BJ (cell line): ENCODE measurements at regions not wholly inside any gene's neighbourhood (a gene's known extent, or its start where the extent isn't known, plus 50 kb on each side); places are given as distances from the start of the nearest gene placed in this dataset.

Source experiments
- CTCF ChIA-PET: fragments of 350-600 bp; formaldehyde crosslinking; extraction: SDS; loops from one replicate; lab custom pipeline; 2021; ENCODE audit warnings: antibody characterized with exemption, inconsistent platforms; lab: Yijun Ruan, JAX
- POLR2A ChIA-PET: fragments of 300-600 bp; sonication (Branson Sonifier 250); formaldehyde crosslinking; extraction: SDS; loops from one replicate; lab custom pipeline; 2021; ENCODE audit warnings: antibody characterized with exemption; lab: Charles Lee
- DNase-seq: peaks from one replicate; pipeline ENCODE4 v3.0.0-alpha.2; 2011; ENCODE audit warnings: low read depth
- H3K27me3 ChIP-seq: 2 replicates; pipeline ENCODE4 v1.6.0; 2011; ENCODE audit warnings: low read length; ENCODE audit not compliant: control insufficient read depth, insufficient read depth
- H3K36me3 ChIP-seq: 2 replicates; pipeline ENCODE4 v1.5.1; 2011; ENCODE audit warnings: low read length; ENCODE audit not compliant: control insufficient read depth, insufficient read depth
- H3K4me3 ChIP-seq: 2 replicates; pipeline ENCODE4 v1.5.1; 2011; ENCODE audit warnings: low read depth, mild to moderate bottlenecking, control low read depth, low read length
- TF ChIP-seq, protein P1 (sequence below): IDR thresholded peaks from 2 replicates; pipeline ENCODE4 v1.5.1; 2011; ENCODE audit warnings: low read depth, mild to moderate bottlenecking, control low read depth, inconsistent platforms, low read length, moderate library complexity; ENCODE audit not compliant: insufficient read depth

DNA sequence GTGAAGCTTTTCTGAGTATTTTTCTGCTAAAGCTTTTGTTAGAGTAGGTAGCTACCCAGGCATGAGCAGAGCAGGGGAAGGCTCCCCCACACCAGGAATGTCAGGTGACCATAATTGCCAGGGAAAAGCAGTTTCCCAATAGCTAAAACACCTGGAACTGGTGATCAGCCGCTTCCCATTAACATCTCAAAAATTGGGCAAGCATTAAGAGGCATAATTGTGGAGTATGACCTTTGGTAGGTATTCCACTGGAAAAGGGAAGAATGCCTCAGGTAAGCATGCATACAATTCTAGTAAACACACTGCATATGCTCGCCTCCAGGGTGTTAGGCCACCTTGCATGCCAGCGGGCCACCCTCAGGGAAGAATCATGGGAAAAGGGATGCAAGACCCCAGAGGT lies 84.5 kb downstream of the CCR1 start:
- DNase-seq, result no peak
- Histone ChIP-seq H3K36me3 (no peaks in the 10 kb centered on the region), H3K4me3 (no peak overlapping the region), H3K27me3 (peaks cover 2% of the 10 kb centered on the region; the same call in 1 of the 2 replicates)
- TF ChIP-seq, protein P1, sequence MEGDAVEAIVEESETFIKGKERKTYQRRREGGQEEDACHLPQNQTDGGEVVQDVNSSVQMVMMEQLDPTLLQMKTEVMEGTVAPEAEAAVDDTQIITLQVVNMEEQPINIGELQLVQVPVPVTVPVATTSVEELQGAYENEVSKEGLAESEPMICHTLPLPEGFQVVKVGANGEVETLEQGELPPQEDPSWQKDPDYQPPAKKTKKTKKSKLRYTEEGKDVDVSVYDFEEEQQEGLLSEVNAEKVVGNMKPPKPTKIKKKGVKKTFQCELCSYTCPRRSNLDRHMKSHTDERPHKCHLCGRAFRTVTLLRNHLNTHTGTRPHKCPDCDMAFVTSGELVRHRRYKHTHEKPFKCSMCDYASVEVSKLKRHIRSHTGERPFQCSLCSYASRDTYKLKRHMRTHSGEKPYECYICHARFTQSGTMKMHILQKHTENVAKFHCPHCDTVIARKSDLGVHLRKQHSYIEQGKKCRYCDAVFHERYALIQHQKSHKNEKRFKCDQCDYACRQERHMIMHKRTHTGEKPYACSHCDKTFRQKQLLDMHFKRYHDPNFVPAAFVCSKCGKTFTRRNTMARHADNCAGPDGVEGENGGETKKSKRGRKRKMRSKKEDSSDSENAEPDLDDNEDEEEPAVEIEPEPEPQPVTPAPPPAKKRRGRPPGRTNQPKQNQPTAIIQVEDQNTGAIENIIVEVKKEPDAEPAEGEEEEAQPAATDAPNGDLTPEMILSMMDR, result no peak
- CTCF ChIA-PET, result interaction anchor here (0.6 to 1.4 kb wide), 3 partner anchors 10 to 44 kb away, joined by 3 to 4 read pairs (median 4); no protein-coding TSS in a partner anchor
- POLR2A ChIA-PET, result no interaction called here

DNA sequence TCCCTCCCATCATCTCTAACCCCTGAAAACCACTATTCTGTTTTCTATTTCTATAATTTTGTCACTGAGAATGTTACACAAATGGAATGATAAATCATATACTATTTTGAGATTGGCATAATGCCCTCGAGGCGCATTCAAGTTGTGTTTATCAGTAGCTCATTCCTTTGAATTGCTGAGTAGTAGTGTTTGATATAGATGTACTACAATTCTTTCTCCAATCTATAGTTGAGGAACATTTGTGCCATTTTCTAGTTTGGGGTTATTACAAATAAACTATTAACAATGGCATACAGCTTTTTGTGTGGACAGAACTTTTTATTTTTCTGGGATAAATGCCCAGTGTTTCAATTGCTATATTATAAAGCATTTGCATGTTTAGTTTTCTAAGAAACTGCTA lies 86.0 kb downstream of the CCR1 start:
- Histone ChIP-seq H3K4me3 (no peak overlapping the region), H3K36me3 (no peaks in the 10 kb centered on the region), H3K27me3 (peaks cover 2% of the 10 kb centered on the region; the same call in 1 of the 2 replicates)
- no peak for DNase-seq
- TF ChIP-seq, protein P1, result no peak
- ChIA-PET CTCF (interaction anchor here (0.8 to 1.2 kb wide), 2 partner anchors 31 to 35 kb away, joined by 3 to 4 read pairs; no protein-coding TSS in a partner anchor), POLR2A (no interaction called here)

DNA sequence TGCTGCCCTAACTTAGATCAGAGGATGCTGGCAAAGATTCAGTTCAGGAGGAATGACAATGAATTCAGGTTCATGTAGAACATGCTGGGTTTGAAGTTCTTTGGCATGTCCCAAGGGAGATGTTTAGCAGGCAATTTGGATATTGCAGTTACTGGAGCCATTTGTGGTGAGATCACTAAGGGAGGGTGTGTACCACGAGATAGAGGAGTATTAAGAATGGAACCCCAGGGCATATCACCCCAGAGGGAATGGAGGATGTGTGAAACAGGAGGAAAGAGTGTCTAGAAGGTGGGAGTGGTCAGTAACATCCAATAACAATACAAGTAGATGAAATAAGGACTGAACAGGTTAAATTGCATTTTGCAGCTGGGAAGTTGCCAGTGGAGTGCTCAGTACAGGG lies 87.1 kb downstream of the CCR1 start:
- TF ChIP-seq, protein P1, result no peak
- no peak overlapping the region for H3K4me3 ChIP-seq
- POLR2A ChIA-PET, result no interaction called here
- CTCF ChIA-PET, result no interaction called here
- H3K36me3 ChIP-seq, result no peaks in the 10 kb centered on the region
- peaks cover 2% of the 10 kb centered on the region; the same call in 1 of the 2 replicates for H3K27me3 ChIP-seq
- DNase-seq, result no peak

DNA sequence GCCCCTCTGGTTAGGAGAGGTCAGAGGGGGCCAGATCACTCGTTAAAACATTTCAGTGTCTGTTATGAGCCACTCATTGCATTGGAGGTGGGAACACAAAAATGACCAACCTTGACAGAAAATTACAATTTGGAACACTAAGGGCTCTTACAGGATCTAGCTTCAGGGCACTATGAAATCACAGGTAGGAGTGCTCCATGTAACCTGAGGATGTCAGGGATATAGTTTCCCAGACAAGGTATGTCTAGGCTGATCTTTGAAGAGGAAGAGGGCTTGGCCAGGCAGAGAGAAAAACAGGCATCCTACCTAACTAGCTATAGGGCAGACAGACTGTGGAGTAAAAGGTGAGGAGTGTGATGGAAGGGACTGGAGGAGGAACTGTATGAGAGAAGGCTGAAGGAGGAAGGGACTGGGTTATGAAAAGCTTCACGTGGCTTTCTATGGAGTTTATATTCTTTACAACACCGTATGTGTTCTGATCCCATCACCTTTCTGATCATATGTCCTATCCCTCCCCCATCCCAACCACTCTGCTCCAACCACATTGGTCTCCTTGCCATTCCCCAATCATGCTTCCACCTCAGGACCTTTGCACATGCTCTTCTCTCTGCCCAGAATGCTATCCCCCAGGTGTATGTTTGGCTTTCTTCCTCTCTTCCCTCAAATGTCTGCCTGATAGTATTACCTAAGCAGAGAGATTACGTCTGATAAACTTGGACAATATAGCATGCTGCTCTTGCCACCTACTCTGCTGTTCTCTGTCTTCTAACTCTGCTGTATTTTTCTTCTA lies 88.2 kb downstream of the CCR1 start:
- Histone ChIP-seq H3K27me3 (peaks cover 2% of the 10 kb centered on the region; the same call in 1 of the 2 replicates), H3K36me3 (no peaks in the 10 kb centered on the region), H3K4me3 (no peak overlapping the region)
- no peak for DNase-seq
- TF ChIP-seq, protein P1, result no peak
- ChIA-PET POLR2A (no interaction called here), CTCF (no interaction called here)

DNA sequence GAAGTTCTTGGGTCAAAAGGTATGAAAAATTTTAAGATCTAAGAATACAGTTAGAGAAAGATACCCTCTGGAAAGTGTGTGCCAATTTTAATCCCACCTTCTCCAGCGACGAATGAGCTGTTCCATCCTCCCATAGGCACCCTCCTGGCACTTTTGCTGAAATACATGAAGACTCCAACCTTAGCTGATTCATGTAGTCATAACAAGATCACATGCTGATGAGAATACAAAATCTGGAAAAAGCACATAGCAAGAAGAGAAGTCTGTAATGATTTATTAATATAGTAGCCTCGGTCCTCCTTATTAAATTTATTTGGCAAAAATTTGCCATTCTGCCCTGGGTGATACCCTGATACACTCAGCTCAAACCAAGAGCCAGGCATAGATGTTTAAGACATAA lies 88.9 kb downstream of the CCR1 start:
- Histone ChIP-seq H3K4me3 (no peak overlapping the region), H3K36me3 (no peaks in the 10 kb centered on the region), H3K27me3 (peaks cover 2% of the 10 kb centered on the region; the same call in 1 of the 2 replicates)
- TF ChIP-seq, protein P1, result no peak
- POLR2A ChIA-PET, result no interaction called here
- DNase-seq, result no peak
- CTCF ChIA-PET, result no interaction called here
